ENCODE measurements at regions not wholly inside any gene's neighbourhood (a gene's known extent, or its start where the extent isn't known, plus 50 kb on each side); places are given as distances from the start of the nearest gene placed in this dataset.

- H3K4me3 ChIP-seq (ENCODE audit: low read depth in 1 of 3, low read length in 3 of 3) = no peak overlapping the region
- WGBS = 55% methylated on average over 2 of the region's 2 CpGs
- no peaks in the 10 kb centered on the region for H3K4me1 ChIP-seq (ENCODE audit: control insufficient read depth in 4 of 4, insufficient read depth in 4 of 4, low read length in 3 of 4)
- H3K27me3 ChIP-seq (ENCODE audit: control insufficient read depth in 4 of 4, insufficient read depth in 4 of 4, low read length in 3 of 4) = no peaks in the 10 kb centered on the region
- H3K9ac ChIP-seq (ENCODE audit: low read depth in 1 of 2, low read length in 2 of 2) = no peak overlapping the region
- H3K36me3 ChIP-seq (ENCODE audit: control insufficient read depth in 4 of 4, insufficient read depth in 3 of 4, low read depth in 1 of 4, low read length in 3 of 4) = no peaks in the 10 kb centered on the region
- TF ChIP-seq HNF4A (conservative IDR thresholded peaks at IDR 0.05) = no peak
- TF ChIP-seq FOXA2 (IDR thresholded peaks at IDR 0.05) = no peak
- no peak for TF ChIP-seq SP1 (IDR thresholded peaks at IDR 0.05)
- no peak for TF ChIP-seq JUND (IDR thresholded peaks at IDR 0.05)
- TF ChIP-seq CTCF (IDR thresholded peaks at IDR 0.05; ENCODE audit: low read depth, low read length, missing input control) = no peak
- no peak for TF ChIP-seq MAX (IDR thresholded peaks at IDR 0.05)
- no peak for TF ChIP-seq FOXA1 (IDR thresholded peaks at IDR 0.05)
- no peak for TF ChIP-seq NR2F2 (IDR thresholded peaks at IDR 0.05)
- no peak for TF ChIP-seq HNF4G (IDR thresholded peaks at IDR 0.05)
- no peak for TF ChIP-seq RXRA (IDR thresholded peaks at IDR 0.05)
- TF ChIP-seq ATF3 (IDR thresholded peaks at IDR 0.05) = no peak
- no peak for TF ChIP-seq RAD21 (IDR thresholded peaks at IDR 0.05)
- no peak for TF ChIP-seq REST (IDR thresholded peaks at IDR 0.05)
- no peak for TF ChIP-seq EGR1 (IDR thresholded peaks at IDR 0.05; ENCODE audit: low read depth in 2 of 2)
- no peak for TF ChIP-seq YY1 (IDR thresholded peaks at IDR 0.05)
- no peak for TF ChIP-seq ZBTB33 (IDR thresholded peaks at IDR 0.05)
- TF ChIP-seq TAF1 (conservative IDR thresholded peaks at IDR 0.05) = no peak
- TF ChIP-seq GABPA (IDR thresholded peaks at IDR 0.05 in 1 of 2, conservative IDR thresholded peaks at IDR 0.05 in 1 of 2) = no peak
- H3K9me3 ChIP-seq (ENCODE audit: control insufficient read depth in 4 of 4, low read length in 3 of 4) = no peaks in the 10 kb centered on the region
- no peak overlapping the region for H3K27ac ChIP-seq (ENCODE audit: low read depth in 1 of 2, low read length in 2 of 2)
- no peak for DNase-seq (ENCODE audit: low spot score)
These were observed 351.8 kb upstream of the FGF13 start for GRCh38 chrX:139063364-139063763.
